Gastrocnemius medialis (tissue), 4 donors: ENCODE measurements at regions not wholly inside any gene's neighbourhood (a gene's known extent, or its start where the extent isn't known, plus 50 kb on each side); places are given as distances from the start of the nearest gene placed in this dataset.

Source experiments
- CTCF ChIP-seq, 5 experiments: fragments of 450-650 bp in 3 of 5; fragments of 200-600 bp in 2 of 5; sonication (generic) in 2 of 5; IDR thresholded peaks in 4 of 5; conservative IDR thresholded peaks in 1 of 5; 1 replicate in 4 of 5; 2 replicates in 1 of 5; pipeline ENCODE4 v1.5.1; 2016 to 2019; ENCODE audit warnings: antibody characterized with exemption in 5 of 5, mild to moderate bottlenecking in 3 of 5, moderate library complexity in 3 of 5
- POLR2A ChIP-seq, 2 donors: fragments of 450-650 bp; IDR thresholded peaks; one replicate each; pipeline ENCODE4 v1.6.1; 2017; ENCODE audit warnings: antibody characterized with exemption in 2 of 2, mild to moderate bottlenecking in 2 of 2, moderate library complexity in 2 of 2

- TF ChIP-seq POLR2A (IDR thresholded peaks at IDR 0.05) (no peak), CTCF (IDR thresholded peaks at IDR 0.05 in 4 of 5, conservative IDR thresholded peaks at IDR 0.05 in 1 of 5) (no peak)
These were observed 96.3 kb upstream of the DRD2 start for GRCh38 chr11:113571531-113571930.
